ENCODE measurements at regions not wholly inside any gene's neighbourhood (a gene's known extent, or its start where the extent isn't known, plus 50 kb on each side); places are given as distances from the start of the nearest gene placed in this dataset.

- Histone ChIP-seq H3K9me1 (replicated peaks; ENCODE audit: control insufficient read depth, extremely low read depth, insufficient read depth, low read length) (no peaks in the 10 kb centered on the region), H3K27ac (ENCODE audit: insufficient read depth, low read depth, low read length) (no peak overlapping the region), H3K36me3 (ENCODE audit: control insufficient read depth in 2 of 2, extremely low read depth in 1 of 2, insufficient read depth in 2 of 2, low read length in 2 of 2) (no peaks in the 10 kb centered on the region), H3K27me3 (ENCODE audit: control insufficient read depth in 2 of 2, insufficient read depth in 2 of 2, low read length in 2 of 2) (no peaks in the 10 kb centered on the region), H3K4me2 (ENCODE audit: insufficient read depth, low read length) (no peak overlapping the region), H3K9me3 (replicated peaks; ENCODE audit: control insufficient read depth, insufficient read depth, low read length) (no peaks in the 10 kb centered on the region), H3K4me1 (ENCODE audit: control insufficient read depth, extremely low read depth, insufficient read depth, low read length) (no peaks in the 10 kb centered on the region), H2AFZ (ENCODE audit: low read depth, low read length) (no peak overlapping the region), H3K4me3 (replicated peaks in 1 of 3; ENCODE audit: insufficient read depth in 1 of 3, low read depth in 1 of 3, low read length in 3 of 3) (no peak overlapping the region), H3K79me2 (ENCODE audit: control insufficient read depth, insufficient read depth, low read length) (no peaks in the 10 kb centered on the region), H4K20me1 (replicated peaks; ENCODE audit: control insufficient read depth, extremely low read depth, insufficient read depth, low read length) (no peaks in the 10 kb centered on the region), H3K9ac (replicated peaks; ENCODE audit: extremely low read depth, insufficient read depth, low read length) (no peak overlapping the region)
- BruUV-seq (replicated peaks) = no TSS peak
- no peak for DNase-seq (ENCODE audit: low read depth, low spot score)
- dilution Hi-C loops (cut with MboI; ENCODE audit: extremely low pct_ligation_motif_present, low sequenced_read_pairs) (no loop called here), intact Hi-C loops (cut with micrococcal nuclease) (no loop called here)
- TF ChIP-seq EZH2 (IDR thresholded peaks at IDR 0.05; ENCODE audit: borderline replicate concordance, low read depth, low read length, severe bottlenecking) (no peak), JUN (IDR thresholded peaks at IDR 0.05; ENCODE audit: borderline replicate concordance, insufficient read depth, insufficient read length, low read depth) (no peak)
- ChIA-PET POLR2A (no interaction called here), CTCF (interaction anchor here (1.1 to 2.7 kb wide), 3 partner anchors 15 to 337 kb away, joined by 4 to 15 read pairs (median 8); no protein-coding TSS in a partner anchor)
- no peak for FAIRE-seq
These were observed 108.2 kb downstream of the RRM1 start for GRCh38 chr11:4202749-4203148.

- Histone ChIP-seq H3K9me1 (replicated peaks; ENCODE audit: control insufficient read depth, extremely low read depth, insufficient read depth, low read length) (no peaks in the 10 kb centered on the region), H3K4me2 (ENCODE audit: insufficient read depth, low read length) (no peak overlapping the region), H3K9ac (replicated peaks; ENCODE audit: extremely low read depth, insufficient read depth, low read length) (no peak overlapping the region), H2AFZ (ENCODE audit: low read depth, low read length) (no peak overlapping the region), H3K9me3 (replicated peaks; ENCODE audit: control insufficient read depth, insufficient read depth, low read length) (no peaks in the 10 kb centered on the region), H3K79me2 (ENCODE audit: control insufficient read depth, insufficient read depth, low read length) (no peaks in the 10 kb centered on the region), H4K20me1 (replicated peaks; ENCODE audit: control insufficient read depth, extremely low read depth, insufficient read depth, low read length) (no peaks in the 10 kb centered on the region), H3K27me3 (ENCODE audit: control insufficient read depth in 2 of 2, insufficient read depth in 2 of 2, low read length in 2 of 2) (peaks cover 2 to 3% of the 10 kb centered on the region in 2 experiments), H3K4me1 (ENCODE audit: control insufficient read depth, extremely low read depth, insufficient read depth, low read length) (no peaks in the 10 kb centered on the region), H3K27ac (ENCODE audit: insufficient read depth, low read depth, low read length) (no peak overlapping the region), H3K36me3 (ENCODE audit: control insufficient read depth in 2 of 2, extremely low read depth in 1 of 2, insufficient read depth in 2 of 2, low read length in 2 of 2) (no peaks in the 10 kb centered on the region), H3K4me3 (replicated peaks in 1 of 3; ENCODE audit: insufficient read depth in 1 of 3, low read depth in 1 of 3, low read length in 3 of 3) (no peak overlapping the region)
- DNase-seq (ENCODE audit: low read depth, low spot score) (no peak), FAIRE-seq (no peak)
- no peak for TF ChIP-seq GATA2 (IDR thresholded peaks at IDR 0.05; ENCODE audit: insufficient read depth, insufficient read length, low read depth, low read length)
- TF ChIP-seq MYC (IDR thresholded peaks at IDR 0.05; ENCODE audit: low read depth, low read length) = no peak
- no peak for TF ChIP-seq EZH2 (IDR thresholded peaks at IDR 0.05; ENCODE audit: borderline replicate concordance, low read depth, low read length, severe bottlenecking)
- TF ChIP-seq POLR2AphosphoS5 (IDR thresholded peaks at IDR 0.05; ENCODE audit: insufficient read depth, low read depth, low read length) = no peak
- TF ChIP-seq POLR2A (IDR thresholded peaks at IDR 0.05; ENCODE audit: low read depth, low read length) = no peak
- no peak for TF ChIP-seq CTCF (IDR thresholded peaks at IDR 0.05; ENCODE audit: extremely low read depth in 1 of 2, insufficient read depth in 1 of 2, low read depth in 1 of 2, low read length in 2 of 2)
- no peak for TF ChIP-seq JUN (IDR thresholded peaks at IDR 0.05; ENCODE audit: borderline replicate concordance, insufficient read depth, insufficient read length, low read depth)
- TF ChIP-seq MAX (IDR thresholded peaks at IDR 0.05; ENCODE audit: insufficient read depth, insufficient read length) = no peak
- no peak for TF ChIP-seq FOS (IDR thresholded peaks at IDR 0.05; ENCODE audit: borderline replicate concordance, insufficient read depth, low read length)
- intact Hi-C loops (cut with micrococcal nuclease) = no loop called here
- dilution Hi-C loops (cut with MboI; ENCODE audit: extremely low pct_ligation_motif_present, low sequenced_read_pairs) = no loop called here
- ChIA-PET CTCF (interaction anchor here (0.6 to 1.2 kb wide), 2 partner anchors 9 to 342 kb away, joined by 3 to 4 read pairs; no protein-coding TSS in a partner anchor), POLR2A (no interaction called here)
- BruUV-seq (replicated peaks) = no TSS peak
These were observed 102.5 kb downstream of the RRM1 start for GRCh38 chr11:4197112-4197511.
